ENCODE measurements at regions not wholly inside any gene's neighbourhood (a gene's known extent, or its start where the extent isn't known, plus 50 kb on each side); places are given as distances from the start of the nearest gene placed in this dataset.

- TF ChIP-seq POLR2A (IDR thresholded peaks at IDR 0.05; ENCODE audit: extremely low read depth, insufficient read length) (no peak), CTCF (IDR thresholded peaks at IDR 0.05; ENCODE audit: low read depth, low read length) (no peak), MAX (IDR thresholded peaks at IDR 0.05; ENCODE audit: low read depth, low read length) (no peak), MYC (IDR thresholded peaks at IDR 0.05; ENCODE audit: low read depth, low read length) (no peak)
These were observed 183.3 kb upstream of the LRRC3B start for GRCh38 chr3:26438981-26439884.
